Caco-2 (cell line): ENCODE measurements at regions not wholly inside any gene's neighbourhood (a gene's known extent, or its start where the extent isn't known, plus 50 kb on each side); places are given as distances from the start of the nearest gene placed in this dataset.

ENCODE experiments used
- BruUV-seq: library from RNA; stranded (reverse); fragments of 400-500 nt; replicated peaks from 2 replicates; lab custom pipeline; 2021; lab: Mats Ljungman, UMichigan
- CTCF ChIA-PET: fragments of 300-600 bp; sonication (Branson Sonifier 250); formaldehyde crosslinking; loops from one replicate; lab custom pipeline; 2022; ENCODE audit warnings: antibody characterized with exemption; lab: Charles Lee
- POLR2A ChIA-PET: fragments of 300-600 bp; sonication (Branson Sonifier 250); formaldehyde crosslinking; loops from one replicate; lab custom pipeline; 2022; ENCODE audit warnings: antibody characterized with exemption; lab: Charles Lee
- DNase-seq, 2 experiments: peaks; one replicate each; pipeline versions ENCODE4 v3.0.0 to v3.0.0-alpha.2; 2020 to 2022
- H3K27me3 ChIP-seq: replicated peaks from 2 replicates; pipeline ENCODE4 v1.6.0; 2011; ENCODE audit warnings: low read length; ENCODE audit not compliant: control insufficient read depth, insufficient read depth
- H3K36me3 ChIP-seq: 2 replicates; pipeline ENCODE4 v1.5.1; 2011; ENCODE audit warnings: low read length; ENCODE audit not compliant: control insufficient read depth, insufficient read depth
- H3K4me1 ChIP-seq: fragments of 250-450 bp; sonication (Bioruptor Pico); 2 replicates; pipeline ENCODE4 v1.5.1; 2020; ENCODE audit warnings: mild to moderate bottlenecking
- H3K4me3 ChIP-seq: 2 replicates; pipeline ENCODE4 v1.5.1; 2011; ENCODE audit warnings: low read depth, mild to moderate bottlenecking, control low read depth, low read length
- H3K9me3 ChIP-seq: fragments of 250-450 bp; sonication (Bioruptor Pico); 2 replicates; pipeline ENCODE4 v1.5.1; 2020; ENCODE audit warnings: mild to moderate bottlenecking, moderate library complexity
- H3K27ac Mint-ChIP-seq: one replicate; pipeline ENCODE4 v1.8.0; 2022; ENCODE audit warnings: mixed read lengths; ENCODE audit not compliant: unreplicated experiment
- H3K27me3 Mint-ChIP-seq: one replicate; pipeline ENCODE4 v1.8.0; 2022; ENCODE audit warnings: mixed read lengths; ENCODE audit not compliant: insufficient read depth, unreplicated experiment
- H3K36me3 Mint-ChIP-seq: one replicate; pipeline ENCODE4 v1.8.0; 2022; ENCODE audit warnings: mild to moderate bottlenecking, mixed read lengths; ENCODE audit not compliant: insufficient read depth, unreplicated experiment
- H3K4me1 Mint-ChIP-seq: one replicate; pipeline ENCODE4 v1.8.0; 2022; ENCODE audit warnings: low read depth, mixed read lengths; ENCODE audit not compliant: unreplicated experiment
- H3K4me3 Mint-ChIP-seq: one replicate; pipeline ENCODE4 v1.8.0; 2022; ENCODE audit warnings: mild to moderate bottlenecking, moderate library complexity, mixed read lengths; ENCODE audit not compliant: unreplicated experiment
- H3K9me3 Mint-ChIP-seq: one replicate; pipeline ENCODE4 v1.8.0; 2022; ENCODE audit warnings: mixed read lengths; ENCODE audit not compliant: unreplicated experiment
- intact Hi-C: fragments of 100-400 bp; cut with micrococcal nuclease; formaldehyde crosslinking; loops from one replicate; pipeline ENCODE4 v1.10.0; 2022; ENCODE audit not compliant: unreplicated experiment
- TF ChIP-seq, protein P1 (sequence below), 2 experiments: fragments of 200-600 bp in 1 of 2; IDR thresholded peaks; 1 replicate in 1 of 2; 2 replicates in 1 of 2; pipeline versions ENCODE4 v1.5.1 to v1.8.0; 2011 to 2022; ENCODE audit warnings: antibody characterized with exemption in 1 of 2, control low read depth in 1 of 2, inconsistent platforms in 1 of 2, low read depth in 1 of 2, low read length in 1 of 2, mild to moderate bottlenecking in 1 of 2, moderate library complexity in 1 of 2; ENCODE audit not compliant: insufficient read depth in 1 of 2, severe bottlenecking in 1 of 2, unreplicated experiment in 1 of 2

DNA sequence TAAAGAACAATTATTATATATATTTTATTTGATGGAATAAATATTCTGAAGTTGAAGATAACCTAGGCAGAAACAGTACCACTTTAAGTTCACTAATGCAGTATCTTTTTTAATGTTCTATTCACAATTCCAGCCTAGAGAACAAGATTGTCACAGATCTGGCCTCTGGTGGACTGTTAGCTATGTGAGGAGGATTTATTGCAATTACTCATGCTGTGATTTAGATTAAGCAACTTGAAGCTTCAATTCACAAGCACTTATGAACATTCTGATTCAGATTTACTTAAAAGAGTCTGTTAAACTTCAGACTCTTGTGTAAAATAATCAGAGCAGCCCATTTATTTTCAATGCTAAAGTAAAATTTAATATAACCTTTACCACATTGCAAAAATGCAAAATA lies 1489.8 kb downstream of the STIM2 start:
- POLR2A ChIA-PET: no interaction called here
- no peaks in the 10 kb centered on the region for H3K36me3 ChIP-seq
- no peaks in the 10 kb centered on the region for H3K4me1 ChIP-seq
- CTCF ChIA-PET: no interaction called here
- H3K9me3 ChIP-seq: no peaks in the 10 kb centered on the region
- no peaks in the 10 kb centered on the region for H3K27me3 Mint-ChIP-seq
- H3K36me3 Mint-ChIP-seq: no peaks in the 10 kb centered on the region
- no peaks in the 10 kb centered on the region for H3K4me1 Mint-ChIP-seq
- intact Hi-C loops: no loop called here
- H3K9me3 Mint-ChIP-seq: no peaks in the 10 kb centered on the region
- TF ChIP-seq, protein P1, sequence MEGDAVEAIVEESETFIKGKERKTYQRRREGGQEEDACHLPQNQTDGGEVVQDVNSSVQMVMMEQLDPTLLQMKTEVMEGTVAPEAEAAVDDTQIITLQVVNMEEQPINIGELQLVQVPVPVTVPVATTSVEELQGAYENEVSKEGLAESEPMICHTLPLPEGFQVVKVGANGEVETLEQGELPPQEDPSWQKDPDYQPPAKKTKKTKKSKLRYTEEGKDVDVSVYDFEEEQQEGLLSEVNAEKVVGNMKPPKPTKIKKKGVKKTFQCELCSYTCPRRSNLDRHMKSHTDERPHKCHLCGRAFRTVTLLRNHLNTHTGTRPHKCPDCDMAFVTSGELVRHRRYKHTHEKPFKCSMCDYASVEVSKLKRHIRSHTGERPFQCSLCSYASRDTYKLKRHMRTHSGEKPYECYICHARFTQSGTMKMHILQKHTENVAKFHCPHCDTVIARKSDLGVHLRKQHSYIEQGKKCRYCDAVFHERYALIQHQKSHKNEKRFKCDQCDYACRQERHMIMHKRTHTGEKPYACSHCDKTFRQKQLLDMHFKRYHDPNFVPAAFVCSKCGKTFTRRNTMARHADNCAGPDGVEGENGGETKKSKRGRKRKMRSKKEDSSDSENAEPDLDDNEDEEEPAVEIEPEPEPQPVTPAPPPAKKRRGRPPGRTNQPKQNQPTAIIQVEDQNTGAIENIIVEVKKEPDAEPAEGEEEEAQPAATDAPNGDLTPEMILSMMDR (IDR thresholded peaks at IDR 0.05; ENCODE audit: insufficient read depth in 1 of 2, low read depth in 1 of 2, low read length in 1 of 2, severe bottlenecking in 1 of 2, unreplicated experiment in 1 of 2): no peak
- H3K27me3 ChIP-seq: no peaks in the 10 kb centered on the region
- no TSS peak for BruUV-seq
- no peak overlapping the region for H3K27ac Mint-ChIP-seq
- no peak overlapping the region for H3K4me3 ChIP-seq
- H3K4me3 Mint-ChIP-seq: no peak overlapping the region
- DNase-seq: no peak

DNA sequence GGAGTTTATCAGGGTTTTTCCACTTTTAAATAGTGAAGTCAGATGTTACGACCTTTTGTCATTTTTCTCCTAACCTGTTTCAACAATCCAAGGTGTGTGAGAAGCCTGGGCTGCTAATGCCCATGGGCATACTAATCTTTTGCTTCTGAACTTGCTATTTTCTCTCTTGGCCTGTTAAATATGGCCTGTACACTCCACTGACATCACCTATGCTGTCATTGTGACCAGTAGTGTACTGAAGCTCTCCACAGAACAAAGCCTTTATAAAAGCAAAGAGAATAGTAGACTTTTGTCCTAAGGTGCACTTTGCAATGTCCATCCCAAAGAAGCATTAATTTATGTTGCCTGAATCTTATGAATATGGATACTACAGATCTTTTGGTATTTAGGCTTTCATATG lies 1490.5 kb downstream of the STIM2 start:
- H3K27ac Mint-ChIP-seq: no peak overlapping the region
- BruUV-seq: no TSS peak
- POLR2A ChIA-PET: no interaction called here

DNA sequence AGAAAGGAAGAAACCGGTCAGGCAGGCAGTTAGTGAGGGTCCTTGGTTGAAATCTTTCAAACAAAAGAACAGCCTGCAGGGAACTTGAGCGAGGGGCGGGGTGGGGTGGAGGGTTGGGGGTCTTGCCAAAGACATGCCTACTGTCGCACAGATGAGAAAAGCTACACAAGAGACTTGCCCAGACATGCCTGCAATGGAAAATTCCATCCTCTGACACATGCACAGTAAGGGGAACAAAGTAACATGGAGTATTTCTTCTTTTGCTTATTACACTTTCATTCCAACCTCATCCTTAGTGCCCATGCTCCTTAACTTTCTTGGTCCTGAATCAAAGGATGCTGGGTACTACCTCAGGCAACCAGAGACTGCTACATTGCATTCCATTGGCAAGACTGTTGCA lies 1491.2 kb downstream of the STIM2 start:
- TF ChIP-seq, protein P1 (IDR thresholded peaks at IDR 0.05; ENCODE audit: insufficient read depth in 1 of 2, low read depth in 1 of 2, low read length in 1 of 2, severe bottlenecking in 1 of 2, unreplicated experiment in 1 of 2): no peak
- CTCF ChIA-PET: no interaction called here
- intact Hi-C loops: no loop called here
- no peaks in the 10 kb centered on the region for H3K4me1 Mint-ChIP-seq
- H3K4me1 ChIP-seq: no peaks in the 10 kb centered on the region
- H3K9me3 Mint-ChIP-seq: no peaks in the 10 kb centered on the region
- H3K27me3 Mint-ChIP-seq: no peaks in the 10 kb centered on the region
- H3K27me3 ChIP-seq: no peaks in the 10 kb centered on the region
- H3K27ac Mint-ChIP-seq: no peak overlapping the region
- no peak overlapping the region for H3K4me3 Mint-ChIP-seq
- no peak for DNase-seq
- POLR2A ChIA-PET: no interaction called here
- H3K36me3 ChIP-seq: no peaks in the 10 kb centered on the region
- H3K4me3 ChIP-seq: no peak overlapping the region
- no TSS peak for BruUV-seq
- H3K9me3 ChIP-seq: no peaks in the 10 kb centered on the region
- H3K36me3 Mint-ChIP-seq: no peaks in the 10 kb centered on the region

More for the DNA sequence above, 1490.5 kb downstream of the STIM2 start:
- Mint-ChIP-seq H3K4me1 (no peaks in the 10 kb centered on the region), H3K27me3 (no peaks in the 10 kb centered on the region), H3K36me3 (no peaks in the 10 kb centered on the region), H3K9me3 (no peaks in the 10 kb centered on the region), H3K4me3 (no peak overlapping the region)
- CTCF ChIA-PET: no interaction called here
- DNase-seq: no peak
- Histone ChIP-seq H3K9me3 (no peaks in the 10 kb centered on the region), H3K36me3 (no peaks in the 10 kb centered on the region), H3K4me1 (no peaks in the 10 kb centered on the region), H3K4me3 (no peak overlapping the region), H3K27me3 (no peaks in the 10 kb centered on the region)
- TF ChIP-seq, protein P1 (IDR thresholded peaks at IDR 0.05; ENCODE audit: insufficient read depth in 1 of 2, low read depth in 1 of 2, low read length in 1 of 2, severe bottlenecking in 1 of 2, unreplicated experiment in 1 of 2): no peak
- intact Hi-C loops: no loop called here
